Kidney epithelial cell (primary cell): ENCODE measurements at regions not wholly inside any gene's neighbourhood (a gene's known extent, or its start where the extent isn't known, plus 50 kb on each side); places are given as distances from the start of the nearest gene placed in this dataset.

Source experiments
- DNase-seq: peaks from one replicate; pipeline ENCODE4 v3.0.0-alpha.2; 2010; ENCODE audit warnings: low read depth
- H3K27me3 ChIP-seq: 2 replicates; pipeline ENCODE4 v1.6.0; 2011; ENCODE audit warnings: low read length; ENCODE audit not compliant: control insufficient read depth, insufficient read depth
- H3K36me3 ChIP-seq: 2 replicates; pipeline ENCODE4 v1.5.1; 2011; ENCODE audit warnings: low read length; ENCODE audit not compliant: control insufficient read depth, insufficient read depth
- H3K4me3 ChIP-seq: 2 replicates; pipeline ENCODE4 v1.5.1; 2011; ENCODE audit warnings: low read depth, mild to moderate bottlenecking, control low read depth, low read length
- TF ChIP-seq, protein P1 (sequence below): IDR thresholded peaks from 2 replicates; pipeline ENCODE4 v1.5.1; 2011; ENCODE audit warnings: mild to moderate bottlenecking, moderate library complexity, low read length, control low read depth, inconsistent platforms; ENCODE audit not compliant: insufficient read depth, poor library complexity, severe bottlenecking

DNA sequence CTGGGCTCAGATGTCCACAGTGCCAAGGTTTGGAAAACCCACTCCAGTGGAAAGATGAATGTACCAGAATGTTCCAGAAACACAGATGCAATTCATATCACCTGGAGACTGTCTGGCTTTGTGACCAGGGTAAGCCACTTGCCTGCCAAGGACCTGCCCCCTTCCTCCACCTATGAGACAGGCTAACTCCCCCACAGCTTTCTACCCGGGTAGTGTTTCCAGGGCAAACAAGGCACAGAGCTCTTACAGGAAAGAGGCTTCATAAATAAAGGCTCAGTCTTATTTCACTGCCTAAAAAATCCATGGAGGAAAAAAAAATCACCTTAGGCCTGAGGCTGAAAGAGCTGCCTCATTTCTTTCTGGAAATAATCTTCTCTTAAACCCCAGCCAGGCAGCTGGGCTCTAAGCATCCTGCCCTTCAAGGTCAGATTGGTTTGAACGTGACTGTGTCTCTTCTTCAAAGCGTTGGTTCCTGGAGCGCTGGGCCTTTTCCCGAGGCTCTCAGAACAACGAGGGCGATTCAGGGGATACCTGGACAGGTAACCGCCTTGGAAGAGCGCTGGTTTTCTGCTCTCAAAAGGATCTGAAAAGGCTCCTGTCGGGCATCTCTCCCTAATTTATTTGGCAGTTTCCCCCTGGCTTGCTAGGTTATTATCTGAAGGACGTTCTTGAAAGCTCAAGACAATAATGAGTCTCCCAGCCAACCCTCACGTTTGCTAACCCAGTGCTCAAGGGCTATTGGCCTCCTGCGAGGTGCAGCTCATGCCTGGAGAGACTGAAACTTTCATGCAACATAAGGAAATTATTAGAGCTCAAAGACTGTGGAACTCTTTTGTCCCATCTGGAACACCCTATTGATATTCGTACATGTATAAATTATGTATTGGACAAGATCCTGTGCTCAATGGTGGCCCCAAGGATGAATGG, 199.2 kb upstream of the PMEPA1 start:
- Histone ChIP-seq H3K36me3 (no peaks in the 10 kb centered on the region), H3K4me3 (no peak overlapping the region), H3K27me3 (peaks cover 8% of the 10 kb centered on the region)
- TF ChIP-seq, protein P1, sequence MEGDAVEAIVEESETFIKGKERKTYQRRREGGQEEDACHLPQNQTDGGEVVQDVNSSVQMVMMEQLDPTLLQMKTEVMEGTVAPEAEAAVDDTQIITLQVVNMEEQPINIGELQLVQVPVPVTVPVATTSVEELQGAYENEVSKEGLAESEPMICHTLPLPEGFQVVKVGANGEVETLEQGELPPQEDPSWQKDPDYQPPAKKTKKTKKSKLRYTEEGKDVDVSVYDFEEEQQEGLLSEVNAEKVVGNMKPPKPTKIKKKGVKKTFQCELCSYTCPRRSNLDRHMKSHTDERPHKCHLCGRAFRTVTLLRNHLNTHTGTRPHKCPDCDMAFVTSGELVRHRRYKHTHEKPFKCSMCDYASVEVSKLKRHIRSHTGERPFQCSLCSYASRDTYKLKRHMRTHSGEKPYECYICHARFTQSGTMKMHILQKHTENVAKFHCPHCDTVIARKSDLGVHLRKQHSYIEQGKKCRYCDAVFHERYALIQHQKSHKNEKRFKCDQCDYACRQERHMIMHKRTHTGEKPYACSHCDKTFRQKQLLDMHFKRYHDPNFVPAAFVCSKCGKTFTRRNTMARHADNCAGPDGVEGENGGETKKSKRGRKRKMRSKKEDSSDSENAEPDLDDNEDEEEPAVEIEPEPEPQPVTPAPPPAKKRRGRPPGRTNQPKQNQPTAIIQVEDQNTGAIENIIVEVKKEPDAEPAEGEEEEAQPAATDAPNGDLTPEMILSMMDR: no peak
- no peak for DNase-seq

DNA sequence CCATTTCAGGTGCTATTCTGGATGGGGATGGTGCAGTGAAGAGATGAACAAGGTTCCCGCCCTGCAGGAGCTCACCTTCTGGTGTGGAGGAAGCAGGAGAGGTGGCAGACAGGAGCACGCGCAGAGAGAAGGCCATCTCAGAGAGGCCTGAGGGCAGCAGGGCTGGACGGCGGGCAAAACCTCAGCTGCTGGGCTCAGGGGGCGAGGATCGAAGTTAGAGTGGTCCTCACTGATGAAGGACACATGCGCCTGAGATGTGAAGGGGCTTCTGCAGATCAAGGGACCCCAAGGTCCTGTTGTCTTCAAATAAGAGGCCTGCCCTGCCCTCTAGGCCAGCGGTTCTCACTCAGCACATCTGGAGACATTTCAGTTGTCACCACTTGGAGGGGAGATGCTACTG, 198.4 kb upstream of the PMEPA1 start:
- TF ChIP-seq, protein P1: no peak
- no peaks in the 10 kb centered on the region for H3K36me3 ChIP-seq
- H3K27me3 ChIP-seq: peaks cover 8% of the 10 kb centered on the region
- no peak overlapping the region for H3K4me3 ChIP-seq
- DNase-seq: no peak

DNA sequence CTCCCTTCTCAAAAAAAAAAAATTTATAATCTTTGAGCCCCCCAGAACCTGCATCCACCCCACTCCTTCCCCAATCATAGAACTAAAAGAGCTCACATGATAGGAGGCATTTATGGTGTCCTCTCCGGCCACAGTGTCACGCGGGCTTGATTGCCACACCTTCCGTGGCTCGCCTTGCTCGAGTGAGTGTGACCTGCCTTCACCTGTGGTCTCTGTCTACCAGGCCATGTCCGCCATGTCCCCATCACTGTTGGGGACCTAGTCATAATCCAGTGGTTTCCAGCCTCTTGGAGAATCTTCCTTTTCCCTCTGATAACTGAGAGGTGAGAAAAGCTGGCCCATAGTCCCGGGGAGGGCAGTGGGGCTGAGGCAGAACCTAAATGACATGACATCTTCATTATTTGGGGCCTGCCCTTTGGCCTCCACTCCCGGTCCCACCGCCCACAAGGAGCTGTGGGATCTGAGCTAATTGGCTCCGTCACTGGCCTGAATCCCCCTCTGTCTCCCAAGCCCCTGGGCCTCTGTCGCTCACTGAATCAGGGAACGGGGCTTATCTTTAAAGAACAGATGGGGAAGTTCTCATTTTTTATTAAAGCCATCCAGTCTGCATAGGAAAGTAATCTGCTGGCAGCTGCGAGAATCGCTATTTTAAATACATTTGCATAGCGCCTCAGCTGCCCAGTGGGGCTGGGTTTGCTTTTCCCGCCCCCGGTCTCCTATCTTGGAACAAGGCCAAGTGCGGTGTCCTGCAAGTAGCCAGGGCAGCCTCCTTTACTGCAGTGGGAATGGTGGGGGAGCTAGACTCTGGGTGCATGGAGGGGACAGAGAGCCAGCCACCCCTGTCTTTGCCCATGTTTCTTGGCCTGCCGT, 197.6 kb upstream of the PMEPA1 start:
- Histone ChIP-seq H3K36me3 (no peaks in the 10 kb centered on the region), H3K27me3 (peaks cover 8% of the 10 kb centered on the region)
- TF ChIP-seq, protein P1: no peak

DNA sequence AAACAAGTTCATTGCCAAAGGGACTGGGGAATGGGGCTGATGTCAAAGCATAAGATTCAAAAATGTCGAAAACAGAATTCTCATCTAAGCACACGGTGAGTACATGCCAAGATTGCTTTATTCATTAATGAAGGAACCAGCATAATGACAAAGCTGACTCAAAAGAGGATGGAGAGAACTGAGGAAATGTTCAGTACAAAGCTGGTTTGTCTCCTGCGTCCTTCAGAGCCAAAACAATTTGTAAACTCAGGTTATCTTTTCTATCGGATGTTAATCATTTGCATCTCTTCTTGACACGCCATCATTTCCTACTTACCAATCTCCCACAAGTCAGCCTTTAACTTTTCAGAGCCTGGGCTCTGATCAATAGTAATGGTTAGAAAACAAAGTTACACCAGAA, 195.6 kb upstream of the PMEPA1 start:
- H3K36me3 ChIP-seq: no peaks in the 10 kb centered on the region
- H3K27me3 ChIP-seq: peaks cover 8% of the 10 kb centered on the region
- H3K4me3 ChIP-seq: no peak overlapping the region
- TF ChIP-seq, protein P1: no peak
- DNase-seq: no peak

More for the DNA sequence above, 197.6 kb upstream of the PMEPA1 start:
- H3K4me3 ChIP-seq: no peak overlapping the region
- no peak for DNase-seq

DNA sequence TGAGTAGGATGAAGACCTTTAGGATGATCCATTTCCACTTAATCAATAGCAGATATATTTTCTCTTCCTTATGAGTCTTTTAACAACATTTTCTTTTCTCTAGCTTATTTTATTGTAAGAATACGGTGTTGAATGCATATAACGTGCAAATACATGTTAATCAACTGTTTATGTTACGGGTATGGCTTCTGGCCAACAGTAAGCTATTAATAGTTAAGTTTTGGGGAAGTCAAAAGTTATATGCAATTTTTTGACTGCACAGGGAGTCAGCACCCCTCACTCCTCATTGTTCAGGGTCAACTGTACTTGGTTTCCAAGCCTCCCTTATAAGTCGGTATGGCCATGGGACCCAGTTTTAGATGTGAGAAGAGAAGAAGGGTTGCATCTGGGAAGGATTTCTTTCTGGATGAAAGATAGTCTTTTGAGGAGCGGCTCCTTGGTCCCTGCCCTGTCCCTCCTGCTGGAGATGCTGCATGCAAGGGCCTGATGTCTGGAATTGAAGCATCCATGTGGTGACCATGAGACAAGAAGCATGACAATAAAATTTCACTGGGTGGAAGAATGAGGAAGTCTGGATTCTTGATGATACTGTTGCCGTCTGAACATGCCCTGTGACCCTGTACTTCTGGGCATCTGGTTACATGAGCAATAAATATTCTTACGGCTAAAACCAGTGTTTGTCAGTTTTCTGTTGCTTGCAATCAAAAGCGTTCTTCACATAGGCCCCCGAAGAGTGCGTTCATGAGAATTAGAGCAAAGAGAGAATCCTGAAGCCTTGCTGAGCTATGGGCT, 194.7 kb upstream of the PMEPA1 start:
- TF ChIP-seq, protein P1: no peak
- no peak for DNase-seq
- no peak overlapping the region for H3K4me3 ChIP-seq
- peaks cover 10% of the 10 kb centered on the region for H3K27me3 ChIP-seq
- no peaks in the 10 kb centered on the region for H3K36me3 ChIP-seq
